ENCODE measurements at regions not wholly inside any gene's neighbourhood (a gene's known extent, or its start where the extent isn't known, plus 50 kb on each side); places are given as distances from the start of the nearest gene placed in this dataset.

- TF ChIP-seq GTF2I (CRISPR knock-in tag; conservative IDR thresholded peaks at IDR 0.05) (no peak), ATF2 (CRISPR knock-in tag; IDR thresholded peaks at IDR 0.05; ENCODE audit: borderline replicate concordance, low read depth) (no peak), ZSCAN18 (CRISPR knock-in tag; IDR thresholded peaks at IDR 0.05) (no peak), EMX1 (CRISPR knock-in tag; IDR thresholded peaks at IDR 0.05) (no peak), ZNF138 (CRISPR knock-in tag; conservative IDR thresholded peaks at IDR 0.05) (no peak), NR1H2 (CRISPR knock-in tag; IDR thresholded peaks at IDR 0.05) (no peak), ZNF423 (CRISPR knock-in tag; IDR thresholded peaks at IDR 0.05) (no peak), SOX15 (CRISPR knock-in tag; IDR thresholded peaks at IDR 0.05) (no peak), ZNF416 (CRISPR knock-in tag; IDR thresholded peaks at IDR 0.05) (no peak), ZNF263 (CRISPR knock-in tag; IDR thresholded peaks at IDR 0.05; ENCODE audit: low read depth) (no peak), ZNF671 (CRISPR knock-in tag; IDR thresholded peaks at IDR 0.05) (no peak), ATF1 (CRISPR knock-in tag; IDR thresholded peaks at IDR 0.05) (no peak), NFATC4 (CRISPR knock-in tag; IDR thresholded peaks at IDR 0.05) (no peak), ETV6 (CRISPR knock-in tag; IDR thresholded peaks at IDR 0.05) (no peak), ELF4 (CRISPR knock-in tag; IDR thresholded peaks at IDR 0.05; ENCODE audit: low read depth) (no peak), ATF6 (CRISPR knock-in tag; IDR thresholded peaks at IDR 0.05) (no peak), ESRRA (CRISPR knock-in tag; IDR thresholded peaks at IDR 0.05; ENCODE audit: borderline replicate concordance) (no peak)
- TF ChIP-seq, protein P1, sequence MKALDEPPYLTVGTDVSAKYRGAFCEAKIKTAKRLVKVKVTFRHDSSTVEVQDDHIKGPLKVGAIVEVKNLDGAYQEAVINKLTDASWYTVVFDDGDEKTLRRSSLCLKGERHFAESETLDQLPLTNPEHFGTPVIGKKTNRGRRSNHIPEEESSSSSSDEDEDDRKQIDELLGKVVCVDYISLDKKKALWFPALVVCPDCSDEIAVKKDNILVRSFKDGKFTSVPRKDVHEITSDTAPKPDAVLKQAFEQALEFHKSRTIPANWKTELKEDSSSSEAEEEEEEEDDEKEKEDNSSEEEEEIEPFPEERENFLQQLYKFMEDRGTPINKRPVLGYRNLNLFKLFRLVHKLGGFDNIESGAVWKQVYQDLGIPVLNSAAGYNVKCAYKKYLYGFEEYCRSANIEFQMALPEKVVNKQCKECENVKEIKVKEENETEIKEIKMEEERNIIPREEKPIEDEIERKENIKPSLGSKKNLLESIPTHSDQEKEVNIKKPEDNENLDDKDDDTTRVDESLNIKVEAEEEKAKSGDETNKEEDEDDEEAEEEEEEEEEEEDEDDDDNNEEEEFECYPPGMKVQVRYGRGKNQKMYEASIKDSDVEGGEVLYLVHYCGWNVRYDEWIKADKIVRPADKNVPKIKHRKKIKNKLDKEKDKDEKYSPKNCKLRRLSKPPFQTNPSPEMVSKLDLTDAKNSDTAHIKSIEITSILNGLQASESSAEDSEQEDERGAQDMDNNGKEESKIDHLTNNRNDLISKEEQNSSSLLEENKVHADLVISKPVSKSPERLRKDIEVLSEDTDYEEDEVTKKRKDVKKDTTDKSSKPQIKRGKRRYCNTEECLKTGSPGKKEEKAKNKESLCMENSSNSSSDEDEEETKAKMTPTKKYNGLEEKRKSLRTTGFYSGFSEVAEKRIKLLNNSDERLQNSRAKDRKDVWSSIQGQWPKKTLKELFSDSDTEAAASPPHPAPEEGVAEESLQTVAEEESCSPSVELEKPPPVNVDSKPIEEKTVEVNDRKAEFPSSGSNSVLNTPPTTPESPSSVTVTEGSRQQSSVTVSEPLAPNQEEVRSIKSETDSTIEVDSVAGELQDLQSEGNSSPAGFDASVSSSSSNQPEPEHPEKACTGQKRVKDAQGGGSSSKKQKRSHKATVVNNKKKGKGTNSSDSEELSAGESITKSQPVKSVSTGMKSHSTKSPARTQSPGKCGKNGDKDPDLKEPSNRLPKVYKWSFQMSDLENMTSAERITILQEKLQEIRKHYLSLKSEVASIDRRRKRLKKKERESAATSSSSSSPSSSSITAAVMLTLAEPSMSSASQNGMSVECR (CRISPR knock-in tag; IDR thresholded peaks at IDR 0.05; ENCODE audit: borderline replicate concordance), result no peak
- TF ChIP-seq, protein P2, sequence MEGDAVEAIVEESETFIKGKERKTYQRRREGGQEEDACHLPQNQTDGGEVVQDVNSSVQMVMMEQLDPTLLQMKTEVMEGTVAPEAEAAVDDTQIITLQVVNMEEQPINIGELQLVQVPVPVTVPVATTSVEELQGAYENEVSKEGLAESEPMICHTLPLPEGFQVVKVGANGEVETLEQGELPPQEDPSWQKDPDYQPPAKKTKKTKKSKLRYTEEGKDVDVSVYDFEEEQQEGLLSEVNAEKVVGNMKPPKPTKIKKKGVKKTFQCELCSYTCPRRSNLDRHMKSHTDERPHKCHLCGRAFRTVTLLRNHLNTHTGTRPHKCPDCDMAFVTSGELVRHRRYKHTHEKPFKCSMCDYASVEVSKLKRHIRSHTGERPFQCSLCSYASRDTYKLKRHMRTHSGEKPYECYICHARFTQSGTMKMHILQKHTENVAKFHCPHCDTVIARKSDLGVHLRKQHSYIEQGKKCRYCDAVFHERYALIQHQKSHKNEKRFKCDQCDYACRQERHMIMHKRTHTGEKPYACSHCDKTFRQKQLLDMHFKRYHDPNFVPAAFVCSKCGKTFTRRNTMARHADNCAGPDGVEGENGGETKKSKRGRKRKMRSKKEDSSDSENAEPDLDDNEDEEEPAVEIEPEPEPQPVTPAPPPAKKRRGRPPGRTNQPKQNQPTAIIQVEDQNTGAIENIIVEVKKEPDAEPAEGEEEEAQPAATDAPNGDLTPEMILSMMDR (IDR thresholded peaks at IDR 0.05), result no peak
- TF ChIP-seq, protein P3, sequence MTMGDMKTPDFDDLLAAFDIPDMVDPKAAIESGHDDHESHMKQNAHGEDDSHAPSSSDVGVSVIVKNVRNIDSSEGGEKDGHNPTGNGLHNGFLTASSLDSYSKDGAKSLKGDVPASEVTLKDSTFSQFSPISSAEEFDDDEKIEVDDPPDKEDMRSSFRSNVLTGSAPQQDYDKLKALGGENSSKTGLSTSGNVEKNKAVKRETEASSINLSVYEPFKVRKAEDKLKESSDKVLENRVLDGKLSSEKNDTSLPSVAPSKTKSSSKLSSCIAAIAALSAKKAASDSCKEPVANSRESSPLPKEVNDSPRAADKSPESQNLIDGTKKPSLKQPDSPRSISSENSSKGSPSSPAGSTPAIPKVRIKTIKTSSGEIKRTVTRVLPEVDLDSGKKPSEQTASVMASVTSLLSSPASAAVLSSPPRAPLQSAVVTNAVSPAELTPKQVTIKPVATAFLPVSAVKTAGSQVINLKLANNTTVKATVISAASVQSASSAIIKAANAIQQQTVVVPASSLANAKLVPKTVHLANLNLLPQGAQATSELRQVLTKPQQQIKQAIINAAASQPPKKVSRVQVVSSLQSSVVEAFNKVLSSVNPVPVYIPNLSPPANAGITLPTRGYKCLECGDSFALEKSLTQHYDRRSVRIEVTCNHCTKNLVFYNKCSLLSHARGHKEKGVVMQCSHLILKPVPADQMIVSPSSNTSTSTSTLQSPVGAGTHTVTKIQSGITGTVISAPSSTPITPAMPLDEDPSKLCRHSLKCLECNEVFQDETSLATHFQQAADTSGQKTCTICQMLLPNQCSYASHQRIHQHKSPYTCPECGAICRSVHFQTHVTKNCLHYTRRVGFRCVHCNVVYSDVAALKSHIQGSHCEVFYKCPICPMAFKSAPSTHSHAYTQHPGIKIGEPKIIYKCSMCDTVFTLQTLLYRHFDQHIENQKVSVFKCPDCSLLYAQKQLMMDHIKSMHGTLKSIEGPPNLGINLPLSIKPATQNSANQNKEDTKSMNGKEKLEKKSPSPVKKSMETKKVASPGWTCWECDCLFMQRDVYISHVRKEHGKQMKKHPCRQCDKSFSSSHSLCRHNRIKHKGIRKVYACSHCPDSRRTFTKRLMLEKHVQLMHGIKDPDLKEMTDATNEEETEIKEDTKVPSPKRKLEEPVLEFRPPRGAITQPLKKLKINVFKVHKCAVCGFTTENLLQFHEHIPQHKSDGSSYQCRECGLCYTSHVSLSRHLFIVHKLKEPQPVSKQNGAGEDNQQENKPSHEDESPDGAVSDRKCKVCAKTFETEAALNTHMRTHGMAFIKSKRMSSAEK (CRISPR knock-in tag; IDR thresholded peaks at IDR 0.05; ENCODE audit: borderline replicate concordance), result no peak
- peaks cover 3% of the 10 kb centered on the region for H3K36me3 Mint-ChIP-seq
- H3K27ac Mint-ChIP-seq, result no peak overlapping the region
- ChIA-PET CTCF (no interaction called here), POLR2A (no interaction called here)
- H3K4me1 Mint-ChIP-seq, result peaks cover 28% of the 10 kb centered on the region
- no peak overlapping the region for H3K4me3 Mint-ChIP-seq
- H3K27me3 Mint-ChIP-seq (ENCODE audit: low read depth), result peaks cover 90% of the 10 kb centered on the region
- H3K9me3 Mint-ChIP-seq, result peaks cover 8% of the 10 kb centered on the region
- DNase-seq (ENCODE audit: low spot score) (no peak), ATAC-seq (no peak)
Measured at GRCh38 chr3:146777941-146778340, 172.8 kb upstream of the PLSCR5 start.

All from WTC11 (cell line).